ENCODE measurements at regions not wholly inside any gene's neighbourhood (a gene's known extent, or its start where the extent isn't known, plus 50 kb on each side); places are given as distances from the start of the nearest gene placed in this dataset.
A peak's percentile ranks its signal among the peaks of the same experiment; 100 is the strongest.

- H3K4me1 Mint-ChIP-seq (ENCODE audit: low read depth) = peaks cover 4% of the 10 kb centered on the region
- H3K27ac Mint-ChIP-seq = no peak overlapping the region
- H3K36me3 Mint-ChIP-seq (ENCODE audit: low read depth) = no peaks in the 10 kb centered on the region
- H3K9me3 Mint-ChIP-seq = no peaks in the 10 kb centered on the region
- intact Hi-C loops (cut with micrococcal nuclease) = loop anchor here (10.0 kb wide), 1 partner anchor 366 kb away; the partner anchor contains the start of gene ARL4A
- H3K4me3 Mint-ChIP-seq = no peak overlapping the region
- H3K27me3 Mint-ChIP-seq = no peaks in the 10 kb centered on the region
Measured at GRCh38 chr7:13050703-13051102, 363.3 kb downstream of the ARL4A start.

GRCh38 chr7:13055732-13056368 is 368.4 kb downstream of the ARL4A start:
- H3K9me3 Mint-ChIP-seq = no peaks in the 10 kb centered on the region
- H3K4me3 Mint-ChIP-seq = no peak overlapping the region
- H3K27me3 Mint-ChIP-seq = no peaks in the 10 kb centered on the region
- no peaks in the 10 kb centered on the region for H3K36me3 Mint-ChIP-seq (ENCODE audit: low read depth)
- H3K4me1 Mint-ChIP-seq (ENCODE audit: low read depth) = peaks cover 17% of the 10 kb centered on the region
- intact Hi-C loops (cut with micrococcal nuclease) = loop anchor here (10.0 kb wide), 1 partner anchor 371 kb away; the partner anchor contains the start of gene ARL4A
- no peak overlapping the region for H3K27ac Mint-ChIP-seq

GRCh38 chr7:13057462-13058200 is 370.2 kb downstream of the ARL4A start:
- Mint-ChIP-seq H3K9me3 (no peaks in the 10 kb centered on the region), H3K27ac (peak overlapping the region; percentile 68), H3K27me3 (no peaks in the 10 kb centered on the region), H3K36me3 (ENCODE audit: low read depth) (no peaks in the 10 kb centered on the region), H3K4me3 (peak overlapping the region; percentile 65), H3K4me1 (ENCODE audit: low read depth) (peaks cover 17% of the 10 kb centered on the region)
- intact Hi-C loops (cut with micrococcal nuclease) = loop anchor here (10.0 kb wide), 1 partner anchor 373 kb away; the partner anchor contains the start of gene ARL4A

- Mint-ChIP-seq H3K36me3 (ENCODE audit: low read depth) (no peaks in the 10 kb centered on the region), H3K4me3 (no peak overlapping the region), H3K4me1 (ENCODE audit: low read depth) (peaks cover 17% of the 10 kb centered on the region), H3K27ac (no peak overlapping the region), H3K27me3 (no peaks in the 10 kb centered on the region), H3K9me3 (no peaks in the 10 kb centered on the region)
- intact Hi-C loops (cut with micrococcal nuclease) = no loop called here
Measured at GRCh38 chr7:13060173-13060572, 372.7 kb downstream of the ARL4A start.

GRCh38 chr7:13061115-13061514 is 373.7 kb downstream of the ARL4A start:
- Mint-ChIP-seq H3K36me3 (ENCODE audit: low read depth) (no peaks in the 10 kb centered on the region), H3K4me1 (ENCODE audit: low read depth) (peaks cover 12% of the 10 kb centered on the region)

GRCh38 chr7:13062631-13063030 is 375.2 kb downstream of the ARL4A start:
- Mint-ChIP-seq H3K36me3 (ENCODE audit: low read depth) (no peaks in the 10 kb centered on the region), H3K4me1 (ENCODE audit: low read depth) (peaks cover 6% of the 10 kb centered on the region), H3K27me3 (no peaks in the 10 kb centered on the region), H3K9me3 (no peaks in the 10 kb centered on the region), H3K4me3 (no peak overlapping the region), H3K27ac (no peak overlapping the region)
- intact Hi-C loops (cut with micrococcal nuclease) = no loop called here

More at GRCh38 chr7:13061115-13061514, 373.7 kb downstream of the ARL4A start:
- Mint-ChIP-seq H3K27me3 (no peaks in the 10 kb centered on the region), H3K4me3 (no peak overlapping the region), H3K27ac (no peak overlapping the region), H3K9me3 (no peaks in the 10 kb centered on the region)
- intact Hi-C loops (cut with micrococcal nuclease) = no loop called here

GRCh38 chr7:13067036-13067435 is 379.6 kb downstream of the ARL4A start:
- no peaks in the 10 kb centered on the region for H3K27me3 Mint-ChIP-seq
- no peaks in the 10 kb centered on the region for H3K36me3 Mint-ChIP-seq (ENCODE audit: low read depth)
- H3K4me1 Mint-ChIP-seq (ENCODE audit: low read depth) = no peaks in the 10 kb centered on the region
- H3K9me3 Mint-ChIP-seq = no peaks in the 10 kb centered on the region
- intact Hi-C loops (cut with micrococcal nuclease) = no loop called here
- no peak overlapping the region for H3K4me3 Mint-ChIP-seq
- no peak overlapping the region for H3K27ac Mint-ChIP-seq

- H3K27ac Mint-ChIP-seq = no peak overlapping the region
- no peaks in the 10 kb centered on the region for H3K4me1 Mint-ChIP-seq (ENCODE audit: low read depth)
- no peak overlapping the region for H3K4me3 Mint-ChIP-seq
- no peaks in the 10 kb centered on the region for H3K36me3 Mint-ChIP-seq (ENCODE audit: low read depth)
- intact Hi-C loops (cut with micrococcal nuclease) = no loop called here
- H3K27me3 Mint-ChIP-seq = peaks cover 1% of the 10 kb centered on the region
- H3K9me3 Mint-ChIP-seq = no peaks in the 10 kb centered on the region
Measured at GRCh38 chr7:13068032-13068431, 380.6 kb downstream of the ARL4A start.

- H3K4me1 Mint-ChIP-seq (ENCODE audit: low read depth) = no peaks in the 10 kb centered on the region
- intact Hi-C loops (cut with micrococcal nuclease) = no loop called here
Measured at GRCh38 chr7:13069841-13070240, 382.4 kb downstream of the ARL4A start.

GRCh38 chr7:13072014-13072413 is 384.6 kb downstream of the ARL4A start:
- H3K27me3 Mint-ChIP-seq = peaks cover 1% of the 10 kb centered on the region
- H3K36me3 Mint-ChIP-seq (ENCODE audit: low read depth) = no peaks in the 10 kb centered on the region
- no peak overlapping the region for H3K27ac Mint-ChIP-seq
- H3K4me3 Mint-ChIP-seq = no peak overlapping the region
- H3K4me1 Mint-ChIP-seq (ENCODE audit: low read depth) = no peaks in the 10 kb centered on the region
- intact Hi-C loops (cut with micrococcal nuclease) = no loop called here
- no peaks in the 10 kb centered on the region for H3K9me3 Mint-ChIP-seq

More at GRCh38 chr7:13069841-13070240, 382.4 kb downstream of the ARL4A start:
- no peak overlapping the region for H3K27ac Mint-ChIP-seq
- H3K36me3 Mint-ChIP-seq (ENCODE audit: low read depth) = no peaks in the 10 kb centered on the region
- H3K27me3 Mint-ChIP-seq = peaks cover 1% of the 10 kb centered on the region
- no peaks in the 10 kb centered on the region for H3K9me3 Mint-ChIP-seq
- H3K4me3 Mint-ChIP-seq = no peak overlapping the region

GRCh38 chr7:13077466-13077865 is 390.0 kb downstream of the ARL4A start:
- Mint-ChIP-seq H3K9me3 (no peaks in the 10 kb centered on the region), H3K36me3 (ENCODE audit: low read depth) (no peaks in the 10 kb centered on the region), H3K4me3 (no peak overlapping the region), H3K27ac (no peak overlapping the region), H3K4me1 (ENCODE audit: low read depth) (no peaks in the 10 kb centered on the region), H3K27me3 (peaks cover 1% of the 10 kb centered on the region)
- intact Hi-C loops (cut with micrococcal nuclease) = no loop called here

GRCh38 chr7:13078105-13078504 is 390.7 kb downstream of the ARL4A start:
- Mint-ChIP-seq H3K36me3 (ENCODE audit: low read depth) (no peaks in the 10 kb centered on the region), H3K4me1 (ENCODE audit: low read depth) (no peaks in the 10 kb centered on the region), H3K4me3 (no peak overlapping the region), H3K27me3 (no peaks in the 10 kb centered on the region), H3K9me3 (no peaks in the 10 kb centered on the region), H3K27ac (no peak overlapping the region)
- intact Hi-C loops (cut with micrococcal nuclease) = no loop called here

GRCh38 chr7:13090959-13091358 is 403.5 kb downstream of the ARL4A start:
- peaks cover 27% of the 10 kb centered on the region for H3K9me3 Mint-ChIP-seq
- H3K4me1 Mint-ChIP-seq (ENCODE audit: low read depth) = peaks cover 5% of the 10 kb centered on the region
- H3K27me3 Mint-ChIP-seq = no peaks in the 10 kb centered on the region
- no peak overlapping the region for H3K27ac Mint-ChIP-seq
- H3K4me3 Mint-ChIP-seq = no peak overlapping the region
- intact Hi-C loops (cut with micrococcal nuclease) = no loop called here
- H3K36me3 Mint-ChIP-seq (ENCODE audit: low read depth) = no peaks in the 10 kb centered on the region

GRCh38 chr7:13091974-13092707 is 404.7 kb downstream of the ARL4A start:
- peaks cover 26% of the 10 kb centered on the region for H3K9me3 Mint-ChIP-seq
- no peak overlapping the region for H3K4me3 Mint-ChIP-seq
- H3K36me3 Mint-ChIP-seq (ENCODE audit: low read depth) = no peaks in the 10 kb centered on the region
- H3K27ac Mint-ChIP-seq = no peak overlapping the region
- intact Hi-C loops (cut with micrococcal nuclease) = no loop called here
- peaks cover 9% of the 10 kb centered on the region for H3K4me1 Mint-ChIP-seq (ENCODE audit: low read depth)
- H3K27me3 Mint-ChIP-seq = no peaks in the 10 kb centered on the region

Measured in dendritic cell treated with granulocyte-macrophage colony-stimulating factor and Interleukin-4, amounts not matched to agents 40 ng/mL and 50 ng/mL, for 4 days (primary cell).